ENCODE measurements at regions not wholly inside any gene's neighbourhood (a gene's known extent, or its start where the extent isn't known, plus 50 kb on each side); places are given as distances from the start of the nearest gene placed in this dataset.
A peak's percentile ranks its signal among the peaks of the same experiment; 100 is the strongest.
"Not testable (repeated sequence)": the region's sequence is repeated elsewhere in the genome, so short reads cannot be mapped to it uniquely, and the experiment has no call there.

- Histone ChIP-seq H3K4me3 (no peak overlapping the region), H3K36me3 (ENCODE audit: insufficient read depth, low read length) (no peaks in the 10 kb centered on the region), H3K27ac (no peak overlapping the region), H3K9ac (ENCODE audit: insufficient read length) (no peak overlapping the region), H3K9me3 (ENCODE audit: low read depth, low read length) (no peaks in the 10 kb centered on the region)
- TF ChIP-seq FOXP2 (optimal IDR thresholded peaks at IDR 0.05; ENCODE audit: control extremely low read depth, extremely low read length, insufficient read depth): no peak
- DNase-seq (ENCODE audit: low read depth, low spot score): no peak
Observed at GRCh38 chr3:171981271-171981605, 58.1 kb upstream of the FNDC3B start.

GRCh38 chr3:171982828-171983227 lies 56.5 kb upstream of the FNDC3B start:
- no peak for TF ChIP-seq POLR2AphosphoS5 (IDR thresholded peaks at IDR 0.05; ENCODE audit: borderline replicate concordance, low read depth, low read length)
- no peak for TF ChIP-seq EZH2 (IDR thresholded peaks at IDR 0.05)
- no peak for TF ChIP-seq FOXP2 (optimal IDR thresholded peaks at IDR 0.05; ENCODE audit: control extremely low read depth, extremely low read length, insufficient read depth)
- peak overlapping the region; percentile 51; the same call in 1 of the 2 replicates for H3K27ac ChIP-seq
- no peaks in the 10 kb centered on the region for H3K36me3 ChIP-seq (ENCODE audit: insufficient read depth, low read length)
- H3K4me3 ChIP-seq: 0 out of 2 replicates have a peak overlapping the region, but pooled peaks have one; percentile 3
- DNase-seq (ENCODE audit: low read depth, low spot score): no peak
- H3K9me3 ChIP-seq (ENCODE audit: low read depth, low read length): no peaks in the 10 kb centered on the region
- no peak overlapping the region for H3K9ac ChIP-seq (ENCODE audit: insufficient read length)

DNA sequence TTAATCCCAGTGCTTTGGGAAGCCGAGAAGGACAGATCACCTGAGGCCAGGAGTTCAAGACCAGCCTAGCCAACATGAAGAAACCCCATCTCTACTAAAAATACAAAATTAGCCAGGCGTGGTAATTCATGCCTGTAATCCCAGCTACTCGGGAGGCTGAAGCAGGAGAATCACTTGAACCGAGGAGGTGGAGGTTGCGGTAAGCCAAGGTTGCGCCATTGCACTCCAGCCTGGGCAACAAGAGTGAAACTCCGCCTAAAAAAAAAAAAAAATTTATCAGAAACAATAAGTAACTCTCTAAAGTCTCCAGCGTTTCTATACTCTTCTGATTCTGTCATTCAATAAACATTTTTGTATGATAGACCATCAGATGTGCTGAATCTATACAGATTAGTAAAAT lies 55.7 kb upstream of the FNDC3B start:
- not testable (repeated sequence) for H3K27ac ChIP-seq; DNase-seq (ENCODE audit: low read depth, low spot score); H3K9me3 ChIP-seq (ENCODE audit: low read depth, low read length); H3K9ac ChIP-seq (ENCODE audit: insufficient read length); H3K36me3 ChIP-seq (ENCODE audit: insufficient read depth, low read length); H3K4me3 ChIP-seq

- DNase-seq (ENCODE audit: low read depth, low spot score): no peak
Observed at GRCh38 chr3:171984883-171985282, 54.5 kb upstream of the FNDC3B start.

DNA sequence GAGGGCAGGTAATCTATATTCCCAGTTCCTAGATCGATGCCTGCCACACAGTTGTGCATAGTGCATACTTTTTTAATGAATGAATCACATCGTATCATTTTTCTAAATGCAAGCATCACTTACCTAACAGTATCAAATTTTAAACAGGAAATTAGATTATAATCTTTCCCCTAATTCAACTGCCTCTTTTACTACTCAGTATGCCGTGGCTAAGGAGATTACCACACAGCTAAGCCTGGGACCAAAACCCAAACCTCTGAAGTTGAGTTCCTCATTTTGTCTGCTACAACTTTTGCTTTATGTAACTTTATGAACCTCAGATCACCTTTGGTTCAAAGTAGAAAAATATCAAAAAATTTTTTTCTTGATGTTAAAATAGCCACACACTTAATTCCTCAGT lies 53.2 kb upstream of the FNDC3B start:
- no peak for DNase-seq (ENCODE audit: low read depth, low spot score)
- Histone ChIP-seq H3K9me3 (ENCODE audit: low read depth, low read length) (no peaks in the 10 kb centered on the region), H3K27ac (no peak overlapping the region), H3K4me3 (no peak overlapping the region), H3K9ac (ENCODE audit: insufficient read length) (peak overlapping the region; percentile 1), H3K36me3 (ENCODE audit: insufficient read depth, low read length) (no peaks in the 10 kb centered on the region)
- TF ChIP-seq FOXP2 (optimal IDR thresholded peaks at IDR 0.05; ENCODE audit: control extremely low read depth, extremely low read length, insufficient read depth) (no peak), POLR2AphosphoS5 (IDR thresholded peaks at IDR 0.05; ENCODE audit: borderline replicate concordance, low read depth, low read length) (no peak)

More at GRCh38 chr3:171984883-171985282, 54.5 kb upstream of the FNDC3B start:
- Histone ChIP-seq H3K9me3 (ENCODE audit: low read depth, low read length) (no peaks in the 10 kb centered on the region), H3K36me3 (ENCODE audit: insufficient read depth, low read length) (no peaks in the 10 kb centered on the region), H3K9ac (ENCODE audit: insufficient read length) (no peak overlapping the region), H3K4me3 (no peak overlapping the region), H3K27ac (no peak overlapping the region)
- no peak for TF ChIP-seq EZH2 (IDR thresholded peaks at IDR 0.05)
- no peak for TF ChIP-seq FOXP2 (optimal IDR thresholded peaks at IDR 0.05; ENCODE audit: control extremely low read depth, extremely low read length, insufficient read depth)
- TF ChIP-seq POLR2AphosphoS5 (IDR thresholded peaks at IDR 0.05; ENCODE audit: borderline replicate concordance, low read depth, low read length): no peak

DNA sequence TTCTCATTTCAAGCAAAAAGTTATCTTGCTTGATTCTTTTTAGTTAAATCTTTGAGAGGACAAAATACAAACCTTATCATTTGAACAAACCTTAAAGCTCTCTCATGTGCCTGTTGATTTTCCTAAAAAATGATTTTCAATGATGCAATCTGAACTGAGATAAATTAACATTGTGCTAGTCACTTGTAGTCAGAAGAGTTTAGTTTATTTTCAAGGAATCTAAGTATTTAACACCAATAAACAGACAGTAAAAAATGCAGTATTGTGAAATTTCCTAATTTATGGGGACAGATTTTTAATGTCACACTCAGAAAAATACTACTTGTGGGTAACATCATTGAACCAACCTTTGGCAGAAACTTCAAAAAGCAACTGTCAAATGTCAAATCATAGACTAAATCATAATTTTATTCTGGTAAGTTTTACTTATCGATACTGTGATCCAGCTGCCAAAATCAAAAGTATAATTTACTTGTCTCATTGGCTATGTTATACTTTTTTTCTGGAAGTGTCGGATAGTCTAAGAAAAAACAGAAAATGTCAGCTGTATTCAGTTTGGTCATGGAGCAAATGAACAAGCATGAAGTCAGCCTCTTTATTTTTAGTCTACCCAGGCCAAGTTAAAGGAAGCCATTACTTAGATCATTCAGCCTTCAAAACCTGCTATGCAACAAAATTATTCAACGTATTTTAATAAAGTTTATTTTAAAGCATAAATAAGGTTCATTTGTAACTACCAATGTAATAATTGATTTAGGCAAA lies 52.4 kb upstream of the FNDC3B start:
- Histone ChIP-seq H3K9me3 (ENCODE audit: low read depth, low read length) (no peaks in the 10 kb centered on the region), H3K9ac (ENCODE audit: insufficient read length) (peak overlapping the region; percentile 1), H3K36me3 (ENCODE audit: insufficient read depth, low read length) (no peaks in the 10 kb centered on the region), H3K27ac (no peak overlapping the region), H3K4me3 (no peak overlapping the region)
- DNase-seq (ENCODE audit: low read depth, low spot score): no peak
- no peak for TF ChIP-seq EZH2 (IDR thresholded peaks at IDR 0.05)
- no peak for TF ChIP-seq POLR2AphosphoS5 (IDR thresholded peaks at IDR 0.05; ENCODE audit: borderline replicate concordance, low read depth, low read length)
- TF ChIP-seq FOXP2 (optimal IDR thresholded peaks at IDR 0.05; ENCODE audit: control extremely low read depth, extremely low read length, insufficient read depth): no peak
